GM19239 (cell line): ENCODE measurements at regions not wholly inside any gene's neighbourhood (a gene's known extent, or its start where the extent isn't known, plus 50 kb on each side); places are given as distances from the start of the nearest gene placed in this dataset.

Experiments used
- DNase-seq: peaks from one replicate; pipeline ENCODE4 v3.0.0; 2011; ENCODE audit warnings: low spot score; ENCODE audit not compliant: insufficient read length
- FAIRE-seq: peaks from 2 replicates; lab custom pipeline; 2011; peaks lifted over from hg19 to GRCh38; lab: Jason Lieb, UNC

GRCh38 chr18:47501946-47502345 is 250.5 kb upstream of the SKOR2 start:
- FAIRE-seq (no peak), DNase-seq (no peak)

- DNase-seq (no peak), FAIRE-seq (no peak)
Observed at GRCh38 chr18:47500930-47501329, 249.5 kb upstream of the SKOR2 start.

- FAIRE-seq (no peak), DNase-seq (no peak)
Observed at GRCh38 chr18:47492691-47493090, 241.2 kb upstream of the SKOR2 start.

- FAIRE-seq, result no peak
Observed at GRCh38 chr18:47490882-47491281, 239.4 kb upstream of the SKOR2 start.

GRCh38 chr18:47485221-47485797 is 233.8 kb upstream of the SKOR2 start:
- FAIRE-seq (no peak), DNase-seq (no peak)

More at GRCh38 chr18:47490882-47491281, 239.4 kb upstream of the SKOR2 start:
- no peak for DNase-seq

GRCh38 chr18:47484068-47484467 is 232.6 kb upstream of the SKOR2 start:
- no peak for FAIRE-seq
- DNase-seq, result no peak

GRCh38 chr18:47480166-47480565 is 228.7 kb upstream of the SKOR2 start:
- DNase-seq (no peak), FAIRE-seq (no peak)

GRCh38 chr18:47471784-47472183 is 220.3 kb upstream of the SKOR2 start:
- FAIRE-seq (no peak), DNase-seq (no peak)

GRCh38 chr18:47470941-47471340 is 219.5 kb upstream of the SKOR2 start:
- no peak for FAIRE-seq
- no peak for DNase-seq

GRCh38 chr18:47469576-47469975 is 218.1 kb upstream of the SKOR2 start:
- FAIRE-seq (no peak), DNase-seq (no peak)

- no peak for DNase-seq
- FAIRE-seq, result no peak
Observed at GRCh38 chr18:47461977-47462376, 210.5 kb upstream of the SKOR2 start.

- no peak for FAIRE-seq
- DNase-seq, result no peak
Observed at GRCh38 chr18:47461406-47461948, 210.0 kb upstream of the SKOR2 start.

- FAIRE-seq, result no peak
- DNase-seq, result no peak
Observed at GRCh38 chr18:47458483-47458882, 207.0 kb upstream of the SKOR2 start.

GRCh38 chr18:47457614-47458013 is 206.2 kb upstream of the SKOR2 start:
- no peak for FAIRE-seq
- DNase-seq, result no peak

GRCh38 chr18:47453038-47453437 is 201.6 kb upstream of the SKOR2 start:
- DNase-seq (no peak), FAIRE-seq (no peak)

GRCh38 chr18:47448956-47449355 is 197.5 kb upstream of the SKOR2 start:
- FAIRE-seq, result no peak

GRCh38 chr18:47441914-47442313 is 190.5 kb upstream of the SKOR2 start:
- DNase-seq, result no peak
- FAIRE-seq, result no peak

More at GRCh38 chr18:47448956-47449355, 197.5 kb upstream of the SKOR2 start:
- DNase-seq, result no peak

GRCh38 chr18:47438001-47438400 is 186.5 kb upstream of the SKOR2 start:
- FAIRE-seq, result no peak
- no peak for DNase-seq

GRCh38 chr18:47436871-47437270 is 185.4 kb upstream of the SKOR2 start:
- FAIRE-seq, result no peak
- DNase-seq, result no peak

- DNase-seq (no peak), FAIRE-seq (no peak)
Observed at GRCh38 chr18:47434214-47434746, 182.8 kb upstream of the SKOR2 start.

GRCh38 chr18:47427923-47428637 is 176.6 kb upstream of the SKOR2 start:
- FAIRE-seq, result no peak
- DNase-seq, result no peak
